Lower lobe of right lung (tissue), 2 donors: ENCODE measurements at regions not wholly inside any gene's neighbourhood (a gene's known extent, or its start where the extent isn't known, plus 50 kb on each side); places are given as distances from the start of the nearest gene placed in this dataset.

Source experiments
- ATAC-seq, 2 donors: fragments of 200-7000 bp; cut with Tn5 transposase; one replicate each; pipeline ENCODE4 v1.9.1; 2020 to 2022; ENCODE audit warnings: mild to moderate bottlenecking in 2 of 2, moderate library complexity in 2 of 2
- DNase-seq: peaks from one replicate; pipeline ENCODE4 v3.0.0-alpha.2; 2020
- H3K27ac ChIP-seq: fragments of 200-600 bp; one replicate; pipeline ENCODE4 v1.8.0; 2022
- H3K27me3 ChIP-seq: fragments of 200-600 bp; one replicate; pipeline ENCODE4 v1.8.0; 2022; ENCODE audit warnings: low read depth
- H3K36me3 ChIP-seq: fragments of 200-600 bp; one replicate; pipeline ENCODE4 v1.8.0; 2022; ENCODE audit warnings: mild to moderate bottlenecking
- H3K4me1 ChIP-seq: fragments of 200-600 bp; one replicate; pipeline ENCODE4 v1.8.0; 2022
- H3K4me3 ChIP-seq: fragments of 200-600 bp; one replicate; pipeline ENCODE4 v1.8.0; 2022; ENCODE audit warnings: mild to moderate bottlenecking
- H3K9me3 ChIP-seq: fragments of 200-600 bp; one replicate; pipeline ENCODE4 v1.8.0; 2022
- CTCF ChIP-seq: fragments of 200-600 bp; IDR thresholded peaks from one replicate; pipeline ENCODE4 v1.8.0; 2022; ENCODE audit warnings: antibody characterized with exemption, mild to moderate bottlenecking
- intact Hi-C: fragments of 100-400 bp; cut with DNase I; formaldehyde crosslinking; loops from one replicate; pipeline ENCODE4 v1.11.0; 2022
- donor health status: DM: no; HTN: yes; CAD: no; lungs with severe emphysema.

- Histone ChIP-seq H3K27me3 (no peaks in the 10 kb centered on the region), H3K36me3 (no peaks in the 10 kb centered on the region), H3K27ac (no peak overlapping the region), H3K4me1 (no peaks in the 10 kb centered on the region), H3K9me3 (peaks cover 9% of the 10 kb centered on the region), H3K4me3 (no peak overlapping the region)
- intact Hi-C loops: no loop called here
- TF ChIP-seq CTCF: no peak
- ATAC-seq (no peak), DNase-seq (no peak)
Measured at GRCh38 chr2:198973785-198974184, 484.0 kb downstream of the SATB2 start.

DNA sequence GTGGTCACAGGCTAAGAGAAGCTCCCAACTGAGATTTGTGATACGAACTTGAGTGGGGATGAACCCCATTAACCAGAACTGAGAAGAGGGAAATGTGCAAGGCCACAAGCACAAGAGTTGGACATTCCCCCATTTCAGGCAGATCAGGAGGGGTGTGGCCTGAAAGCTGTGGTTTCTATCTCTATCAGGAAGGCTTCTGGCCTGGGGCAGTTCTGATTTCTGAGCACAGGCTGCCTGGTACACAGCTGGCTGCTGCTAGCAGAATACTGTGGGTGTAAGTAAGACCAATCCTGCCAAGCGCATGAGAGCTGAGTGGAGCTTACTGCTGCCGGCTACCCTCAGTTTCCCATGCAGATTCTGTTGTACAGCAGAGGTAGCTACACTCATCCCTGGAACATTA lies 484.6 kb downstream of the SATB2 start:
- H3K4me3 ChIP-seq: no peak overlapping the region
- intact Hi-C loops: no loop called here
- no peak for TF ChIP-seq CTCF
- H3K4me1 ChIP-seq: no peaks in the 10 kb centered on the region
- H3K27me3 ChIP-seq: no peaks in the 10 kb centered on the region
- DNase-seq: no peak
- ATAC-seq: no peak
- no peaks in the 10 kb centered on the region for H3K36me3 ChIP-seq
- no peak overlapping the region for H3K27ac ChIP-seq
- peaks cover 9% of the 10 kb centered on the region for H3K9me3 ChIP-seq

- no peak overlapping the region for H3K4me3 ChIP-seq
- H3K36me3 ChIP-seq: no peaks in the 10 kb centered on the region
- TF ChIP-seq CTCF: no peak
- no peaks in the 10 kb centered on the region for H3K27me3 ChIP-seq
- H3K4me1 ChIP-seq: no peaks in the 10 kb centered on the region
- intact Hi-C loops: no loop called here
- no peaks in the 10 kb centered on the region for H3K9me3 ChIP-seq
- H3K27ac ChIP-seq: no peak overlapping the region
- ATAC-seq (no peak), DNase-seq (no peak)
Measured at GRCh38 chr2:198968545-198968944, 489.2 kb downstream of the SATB2 start.

GRCh38 chr2:198966269-198966668 lies 491.5 kb downstream of the SATB2 start:
- no peak for ATAC-seq
- Histone ChIP-seq H3K9me3 (no peaks in the 10 kb centered on the region), H3K4me1 (no peaks in the 10 kb centered on the region), H3K4me3 (no peak overlapping the region), H3K27me3 (no peaks in the 10 kb centered on the region), H3K36me3 (no peaks in the 10 kb centered on the region), H3K27ac (no peak overlapping the region)
- intact Hi-C loops: no loop called here
- DNase-seq: no peak
- TF ChIP-seq CTCF: no peak

GRCh38 chr2:198961547-198961946 lies 496.2 kb downstream of the SATB2 start:
- ATAC-seq (no peak), DNase-seq (no peak)
- Histone ChIP-seq H3K9me3 (no peaks in the 10 kb centered on the region), H3K4me3 (no peak overlapping the region), H3K27me3 (no peaks in the 10 kb centered on the region), H3K27ac (no peak overlapping the region), H3K4me1 (no peaks in the 10 kb centered on the region), H3K36me3 (no peaks in the 10 kb centered on the region)
- intact Hi-C loops: no loop called here
- TF ChIP-seq CTCF: no peak

GRCh38 chr2:198957181-198957580 lies 500.6 kb downstream of the SATB2 start:
- no peak for ATAC-seq
- no peak for TF ChIP-seq CTCF
- Histone ChIP-seq H3K36me3 (no peaks in the 10 kb centered on the region), H3K27ac (no peak overlapping the region), H3K4me1 (no peaks in the 10 kb centered on the region), H3K27me3 (no peaks in the 10 kb centered on the region), H3K4me3 (no peak overlapping the region), H3K9me3 (no peaks in the 10 kb centered on the region)
- intact Hi-C loops: no loop called here
- DNase-seq: no peak
